ENCODE measurements at regions not wholly inside any gene's neighbourhood (a gene's known extent, or its start where the extent isn't known, plus 50 kb on each side); places are given as distances from the start of the nearest gene placed in this dataset.
"Not testable (repeated sequence)": the region's sequence is repeated elsewhere in the genome, so short reads cannot be mapped to it uniquely, and the experiment has no call there.

- no peak for DNase-seq (ENCODE audit: low read depth)
Measured at GRCh38 chrY:7806592-7807515, 895.3 kb upstream of the AMELY start.

- DNase-seq (ENCODE audit: low read depth): no peak
Measured at GRCh38 chrY:7805624-7806023, 894.1 kb upstream of the AMELY start.

- no peak for DNase-seq (ENCODE audit: low read depth)
Measured at GRCh38 chrY:7803737-7804136, 892.2 kb upstream of the AMELY start.

GRCh38 chrY:7796128-7796527 is 884.6 kb upstream of the AMELY start:
- no peak for DNase-seq (ENCODE audit: low read depth)

DNA sequence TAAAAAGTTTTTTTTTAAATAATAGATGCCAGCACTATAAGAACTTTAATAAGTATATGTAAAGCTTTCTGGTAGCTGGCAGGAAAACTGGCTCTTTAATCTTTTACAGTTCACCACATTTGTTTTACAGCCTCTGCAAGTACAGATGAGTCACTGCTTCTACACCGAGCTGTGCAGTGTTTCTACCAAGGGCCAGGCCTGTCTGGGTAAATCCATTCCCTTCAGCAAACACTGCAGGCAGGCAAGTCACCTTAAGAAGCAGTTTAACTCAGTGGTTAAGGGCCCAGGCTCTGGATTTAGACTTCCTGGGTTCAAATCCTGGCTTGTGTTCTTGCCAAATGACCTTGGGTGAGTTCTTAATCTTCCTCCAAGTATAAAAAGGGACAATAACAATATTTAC is 882.9 kb upstream of the AMELY start:
- no peak for DNase-seq (ENCODE audit: low read depth)

GRCh38 chrY:7793989-7794388 is 882.4 kb upstream of the AMELY start:
- no peak for DNase-seq (ENCODE audit: low read depth)

GRCh38 chrY:7792431-7792830 is 880.9 kb upstream of the AMELY start:
- DNase-seq (ENCODE audit: low read depth): no peak

DNA sequence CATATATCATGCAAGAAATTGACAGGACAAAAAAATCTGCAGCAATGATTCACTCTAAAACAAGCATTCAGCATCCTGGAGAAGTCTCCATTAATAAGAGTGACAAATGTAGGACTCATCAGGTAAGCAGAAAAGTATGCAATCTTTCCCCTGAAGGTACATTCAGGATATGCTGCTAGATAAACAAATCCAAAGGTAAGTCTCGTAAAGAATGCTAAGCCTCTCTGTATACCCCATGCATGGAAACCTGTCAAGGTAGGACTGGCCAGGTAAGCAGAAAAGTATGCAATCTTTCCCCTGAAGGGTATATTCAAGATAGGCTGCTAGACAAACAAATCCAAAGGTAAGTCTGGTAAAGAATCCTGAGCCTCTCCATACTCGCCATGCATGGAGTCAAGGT is 869.9 kb upstream of the AMELY start:
- DNase-seq (ENCODE audit: low read depth): no peak

DNA sequence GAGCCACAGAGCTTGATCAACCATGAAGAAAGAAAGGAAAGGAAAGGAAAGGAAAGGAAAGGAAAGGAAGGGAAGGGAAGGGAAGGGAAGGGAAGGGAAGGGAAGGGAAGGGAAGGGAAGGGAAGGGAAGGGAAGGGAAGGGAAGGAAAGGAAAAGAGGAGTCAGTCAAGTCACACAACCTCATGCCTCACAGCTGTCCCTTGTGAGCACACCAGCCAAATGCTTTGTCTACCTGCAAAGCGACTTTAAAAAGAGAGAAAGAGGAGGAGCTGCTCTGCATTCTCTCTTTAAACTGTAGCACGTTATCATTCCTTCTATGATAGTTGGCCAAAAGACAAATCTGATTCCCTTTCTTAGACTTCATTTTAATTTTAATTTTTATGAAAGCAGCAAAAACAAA is 863.9 kb upstream of the AMELY start:
- not testable (repeated sequence) for DNase-seq (ENCODE audit: low read depth)

GRCh38 chrY:7771771-7772170 is 860.2 kb upstream of the AMELY start:
- no peak for DNase-seq (ENCODE audit: low read depth)

DNA sequence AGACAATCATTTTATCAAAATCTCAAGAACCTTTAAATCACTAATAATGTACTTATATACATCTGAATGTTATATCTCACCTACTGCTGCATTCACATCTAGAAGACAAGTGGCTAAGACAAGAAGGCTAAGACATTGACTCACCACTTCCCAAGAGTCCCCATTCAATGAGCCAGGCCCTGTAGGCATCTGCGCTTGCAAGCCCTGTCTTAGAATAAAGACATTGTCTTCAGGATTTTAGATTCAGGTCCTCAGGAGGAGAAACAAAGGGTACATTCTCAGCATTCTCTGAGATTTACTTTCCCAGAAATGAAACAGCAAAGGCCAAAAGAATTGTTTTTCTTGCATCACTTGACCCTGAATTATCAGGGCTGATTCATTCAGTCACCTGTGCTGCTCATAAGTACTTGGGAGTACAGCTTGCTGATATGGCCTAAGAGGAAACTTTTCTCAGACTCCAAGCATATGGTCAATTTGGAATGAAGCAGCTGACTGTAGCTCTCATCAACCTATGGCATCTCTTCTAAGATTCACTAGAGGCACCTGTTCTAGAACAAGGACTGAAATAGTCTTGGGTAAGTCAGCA is 858.3 kb upstream of the AMELY start:
- no peak for DNase-seq (ENCODE audit: low read depth)

- DNase-seq (ENCODE audit: low read depth): no peak
Measured at GRCh38 chrY:7768901-7769300, 857.3 kb upstream of the AMELY start.

- DNase-seq (ENCODE audit: low read depth): no peak
Measured at GRCh38 chrY:7753711-7754110, 842.2 kb upstream of the AMELY start.

- no peak for DNase-seq (ENCODE audit: low read depth)
Measured at GRCh38 chrY:7746781-7747180, 835.2 kb upstream of the AMELY start.

GRCh38 chrY:7745581-7745901 is 834.0 kb upstream of the AMELY start:
- DNase-seq (ENCODE audit: low read depth): no peak

DNA sequence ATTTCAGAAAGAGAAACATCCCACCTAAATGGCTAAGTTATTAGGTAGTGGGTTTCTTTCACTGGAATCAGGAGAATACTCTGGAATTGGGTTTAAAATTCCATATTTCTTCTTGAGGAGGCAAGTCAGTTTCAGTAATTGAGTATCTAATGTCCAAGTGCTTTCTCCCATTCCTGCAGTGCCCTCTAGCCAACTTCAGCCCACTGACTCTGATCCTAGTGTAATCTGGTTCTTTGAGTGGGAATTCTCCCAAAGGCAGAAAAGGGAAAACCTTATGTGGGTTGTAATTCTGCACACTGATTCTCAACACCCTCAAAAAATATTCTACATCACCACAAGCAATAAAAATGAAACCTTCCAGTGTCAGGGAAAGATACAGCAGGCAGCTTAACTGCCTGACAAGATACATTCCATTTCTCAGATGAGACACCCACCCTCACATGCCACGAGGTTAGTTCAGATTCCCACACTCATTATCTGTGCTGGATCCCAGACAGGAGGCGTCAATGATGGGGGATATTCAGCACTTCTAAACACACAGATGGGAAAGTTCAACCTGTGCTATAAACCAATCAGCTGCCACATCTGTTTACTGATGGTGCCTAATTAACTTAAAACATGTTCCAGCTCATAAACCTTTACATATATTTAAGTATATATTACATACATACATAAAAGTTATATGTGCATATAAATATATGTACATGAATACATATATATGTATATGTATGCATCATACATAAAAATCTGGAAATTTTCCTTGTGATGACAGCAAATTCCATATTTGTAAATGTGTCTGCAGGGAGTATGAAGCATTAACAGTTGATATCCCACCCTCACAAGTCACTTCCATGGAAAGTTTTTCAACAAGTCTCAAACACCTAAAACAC is 833.4 kb upstream of the AMELY start:
- no peak for DNase-seq (ENCODE audit: low read depth)

GRCh38 chrY:7736847-7737365 is 825.4 kb upstream of the AMELY start:
- DNase-seq (ENCODE audit: low read depth): no peak

DNA sequence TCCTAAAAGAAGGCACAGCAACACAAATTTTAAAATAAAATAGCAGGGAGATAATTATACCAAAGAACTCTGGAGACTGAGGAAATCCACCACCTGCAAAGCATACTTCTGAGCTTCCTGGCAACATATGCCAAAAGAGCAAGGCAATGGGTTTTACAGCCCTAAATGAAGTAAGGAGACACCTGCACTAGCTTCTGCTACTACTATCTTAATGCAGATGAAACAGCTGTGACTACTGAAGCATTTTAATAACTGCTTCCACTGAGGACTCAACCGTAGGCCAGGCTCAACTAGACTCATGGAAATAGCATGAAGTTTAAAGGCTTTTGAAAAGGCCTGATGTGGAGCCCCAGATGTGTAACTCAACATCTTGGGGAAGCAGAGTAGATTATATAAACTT is 820.1 kb upstream of the AMELY start:
- no peak for DNase-seq (ENCODE audit: low read depth)

GRCh38 chrY:7730664-7731063 is 819.1 kb upstream of the AMELY start:
- no peak for DNase-seq (ENCODE audit: low read depth)

DNA sequence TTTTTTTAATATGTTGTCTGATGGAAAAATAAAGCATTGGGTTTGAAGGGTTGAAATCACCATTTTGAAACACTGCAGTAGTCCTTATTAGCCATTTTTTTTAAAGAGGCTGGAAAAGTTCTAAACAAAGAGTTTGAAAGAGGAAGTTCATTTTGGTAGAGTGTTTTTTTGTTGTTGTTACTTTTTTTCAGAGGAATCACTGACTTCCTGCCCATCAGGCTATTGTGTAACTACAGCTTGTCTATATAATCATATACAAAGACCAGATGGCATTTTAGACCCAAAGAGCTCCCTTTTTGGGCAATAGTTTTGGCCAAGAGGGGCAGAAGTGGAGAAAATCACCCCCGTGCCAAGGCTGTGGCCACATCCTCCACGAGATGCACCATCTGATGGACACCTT is 818.5 kb upstream of the AMELY start:
- DNase-seq (ENCODE audit: low read depth): no peak

- no peak for DNase-seq (ENCODE audit: low read depth)
Measured at GRCh38 chrY:7729318-7730011, 817.9 kb upstream of the AMELY start.

DNA sequence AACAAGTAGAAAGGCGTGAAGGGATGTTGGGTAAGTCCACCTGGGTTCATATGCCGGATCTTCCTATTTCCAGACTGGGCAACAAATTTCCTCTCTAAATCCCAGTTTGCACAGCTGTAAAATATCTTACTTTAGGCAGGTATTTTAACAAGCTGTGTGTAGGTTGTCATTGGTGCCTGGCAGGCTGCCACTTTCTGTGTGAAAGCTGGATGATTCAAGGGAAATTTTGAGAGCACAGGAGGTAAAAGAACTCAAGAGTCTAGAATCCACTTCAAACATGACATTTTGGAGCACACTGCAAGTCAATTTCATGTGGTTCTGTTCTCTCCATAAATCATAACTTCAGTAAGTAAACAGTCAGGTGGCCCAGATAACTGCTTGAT is 817.4 kb upstream of the AMELY start:
- DNase-seq (ENCODE audit: low read depth): no peak
